ENCODE measurements at regions not wholly inside any gene's neighbourhood (a gene's known extent, or its start where the extent isn't known, plus 50 kb on each side); places are given as distances from the start of the nearest gene placed in this dataset.
"Not testable (repeated sequence)": the region's sequence is repeated elsewhere in the genome, so short reads cannot be mapped to it uniquely, and the experiment has no call there.

DNA sequence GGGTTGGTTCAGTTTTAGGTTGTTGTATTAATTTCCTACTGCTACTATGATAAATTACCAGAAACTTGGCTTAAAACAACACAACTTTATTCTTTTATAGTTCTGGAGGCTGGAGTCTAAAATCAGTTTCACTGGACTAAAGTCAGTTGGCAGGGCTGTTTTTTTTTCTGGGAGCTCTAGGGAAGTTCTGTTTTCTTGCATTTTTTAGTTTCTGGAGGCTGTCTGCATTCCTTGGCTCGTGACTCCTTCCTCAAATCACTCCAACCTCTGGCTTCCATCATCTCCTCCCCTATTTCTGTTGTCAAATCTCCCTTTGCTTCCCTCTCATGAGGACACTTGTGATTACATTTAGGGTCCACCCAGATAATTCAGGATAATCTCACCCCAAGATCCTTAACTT, 51.3 kb upstream of the SUB1 start:
- DNase-seq, result no peak

DNA sequence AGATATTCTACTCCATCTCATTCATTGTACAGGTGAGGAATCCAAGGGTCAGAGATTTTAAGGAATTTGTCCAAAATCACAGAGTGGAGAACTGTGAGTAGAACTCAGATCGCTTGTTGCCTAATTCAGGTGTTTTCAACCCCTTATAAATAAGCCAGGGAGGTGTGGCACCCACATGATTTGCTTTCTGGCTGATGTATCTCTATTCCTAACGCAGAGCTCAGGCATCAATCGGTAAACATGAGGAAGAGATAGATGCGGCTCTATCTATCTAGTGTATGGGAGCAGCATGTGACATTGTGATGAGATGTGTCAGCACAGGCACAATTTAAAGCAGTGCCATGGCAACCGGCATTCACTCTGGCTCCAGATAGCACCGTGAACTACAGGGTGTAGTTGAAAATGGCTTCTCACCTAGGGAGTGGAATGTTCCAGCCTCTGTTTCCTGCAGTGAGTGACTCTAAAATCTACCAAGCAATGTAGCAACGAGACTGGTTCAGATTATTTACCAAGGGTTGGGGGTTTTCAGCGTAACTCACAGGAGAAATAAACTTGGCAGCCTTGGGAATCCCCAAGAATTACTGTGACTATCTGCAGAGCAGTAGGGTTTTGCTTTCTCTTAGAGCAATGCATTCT, 53.4 kb upstream of the SUB1 start:
- DNase-seq, result peak; percentile 64

- DNase-seq, result not testable (repeated sequence)
Observed at GRCh38 chr5:32527321-32527720, 58.0 kb upstream of the SUB1 start.

DNA sequence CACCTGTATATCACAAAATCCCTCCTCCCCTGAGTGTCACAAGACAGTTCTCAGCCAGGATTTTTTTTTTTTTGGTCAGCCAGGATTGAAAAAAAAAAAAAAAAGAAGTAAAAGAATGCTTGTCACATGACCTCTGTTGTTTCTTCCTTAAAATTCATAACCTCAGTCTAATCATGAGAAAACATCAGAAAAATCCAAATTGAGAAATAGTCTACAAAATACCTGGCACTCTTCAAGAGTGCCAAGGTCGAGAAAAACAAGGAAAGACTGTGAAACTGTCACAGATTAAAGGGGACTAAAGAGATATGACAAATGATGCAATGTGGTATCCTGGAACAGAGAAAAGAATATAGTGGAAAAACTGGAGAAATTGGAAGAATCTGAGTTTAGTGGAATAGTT, 58.5 kb upstream of the SUB1 start:
- no peak for DNase-seq

DNA sequence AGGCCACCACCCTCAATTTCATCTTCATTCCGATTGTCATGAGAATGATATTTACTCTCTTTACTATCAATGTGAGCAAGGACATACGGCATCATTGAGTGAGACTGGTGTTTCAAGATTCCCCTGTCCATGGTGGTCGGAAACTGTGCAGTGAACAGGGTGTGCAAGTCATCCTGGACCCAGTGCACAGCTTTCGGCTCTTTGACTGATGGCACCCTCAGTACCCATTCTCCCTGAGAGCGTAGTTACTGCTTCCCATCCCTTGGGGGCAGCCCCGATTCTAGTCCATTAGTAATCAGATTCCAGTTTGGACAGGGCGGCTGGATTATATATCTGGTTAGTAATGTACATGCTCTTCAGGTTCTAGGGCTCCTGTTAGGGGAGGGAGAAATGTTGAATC, 61.7 kb upstream of the SUB1 start:
- DNase-seq, result no peak

DNA sequence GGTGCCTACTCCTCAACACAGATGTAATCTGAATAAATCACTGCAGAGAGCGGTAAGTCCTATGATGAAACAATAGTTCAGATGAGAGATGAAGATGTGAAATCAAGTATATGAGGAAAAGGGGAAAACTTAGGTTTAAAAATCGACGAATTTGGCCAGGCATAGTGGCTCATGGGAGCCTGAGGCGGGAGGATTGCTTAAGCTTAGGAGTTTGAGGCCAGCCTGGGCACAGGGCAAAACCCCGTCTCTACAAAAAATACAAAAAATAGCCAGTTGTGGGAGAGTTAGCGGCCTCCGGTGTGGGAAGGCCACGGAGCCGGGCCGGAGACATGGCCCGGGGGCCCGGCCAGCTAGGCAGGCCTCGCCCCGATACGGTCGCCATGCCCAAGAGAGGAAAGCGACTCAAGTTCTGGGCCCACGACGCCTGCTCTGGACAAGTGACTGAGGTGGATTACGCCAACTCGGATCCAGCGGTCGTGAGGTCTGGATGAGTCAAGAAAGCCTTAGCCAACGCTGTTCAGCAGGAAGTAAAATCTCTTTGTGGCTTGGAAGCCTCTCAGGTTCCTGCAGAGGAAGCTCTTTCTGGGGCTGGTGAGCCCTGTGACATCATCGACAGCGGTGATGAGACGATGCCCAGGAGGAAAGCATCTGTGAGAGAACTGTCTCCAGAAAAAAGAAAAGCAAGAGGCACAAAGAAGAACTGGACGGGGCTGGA, 62.8 kb upstream of the SUB1 start:
- peak; percentile 50 for DNase-seq

DNA sequence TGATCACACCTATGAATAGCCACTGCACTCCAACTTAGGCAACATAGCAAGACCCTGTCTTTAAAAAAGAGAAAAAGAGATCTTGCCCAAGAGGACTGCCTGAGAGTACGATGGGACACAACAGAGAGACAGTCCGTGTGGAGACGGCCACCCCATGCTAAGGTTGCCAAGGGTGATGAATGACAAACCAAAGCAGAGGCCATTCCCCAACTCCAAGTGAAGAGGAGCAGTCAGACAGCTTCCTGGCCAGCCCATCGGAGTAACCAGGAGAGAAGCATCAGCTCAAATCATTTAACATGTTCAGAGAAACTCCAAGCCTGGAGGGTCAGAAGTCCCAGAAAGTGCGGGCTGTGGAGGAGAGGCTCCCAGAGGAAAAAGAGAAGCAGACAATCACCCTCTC, 63.9 kb upstream of the SUB1 start:
- no peak for DNase-seq

- no peak for DNase-seq
Observed at GRCh38 chr5:32520972-32521371, 64.4 kb upstream of the SUB1 start.

- no peak for DNase-seq
Observed at GRCh38 chr5:32520356-32520755, 65.0 kb upstream of the SUB1 start.

DNA sequence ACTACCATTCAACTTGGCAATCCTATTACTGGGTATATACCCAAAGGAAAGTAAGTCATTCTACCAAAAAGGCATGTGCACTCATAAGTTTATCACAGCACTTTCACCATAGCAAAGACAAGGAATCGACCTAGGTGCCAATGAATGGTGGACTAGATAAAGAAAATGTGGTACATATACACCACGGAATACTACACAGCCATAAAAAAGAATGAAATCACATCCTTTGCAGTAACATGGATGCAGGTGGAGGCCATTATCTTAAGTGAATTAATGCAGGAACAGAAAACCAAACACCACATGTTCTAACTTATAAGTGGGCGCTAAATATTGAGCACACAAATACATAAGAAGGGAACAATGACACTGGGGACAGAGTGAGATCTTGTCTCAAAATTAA, 65.8 kb upstream of the SUB1 start:
- DNase-seq, result no peak

- DNase-seq, result no peak
Observed at GRCh38 chr5:32514806-32515205, 70.3 kb upstream of the ZFR start.

DNA sequence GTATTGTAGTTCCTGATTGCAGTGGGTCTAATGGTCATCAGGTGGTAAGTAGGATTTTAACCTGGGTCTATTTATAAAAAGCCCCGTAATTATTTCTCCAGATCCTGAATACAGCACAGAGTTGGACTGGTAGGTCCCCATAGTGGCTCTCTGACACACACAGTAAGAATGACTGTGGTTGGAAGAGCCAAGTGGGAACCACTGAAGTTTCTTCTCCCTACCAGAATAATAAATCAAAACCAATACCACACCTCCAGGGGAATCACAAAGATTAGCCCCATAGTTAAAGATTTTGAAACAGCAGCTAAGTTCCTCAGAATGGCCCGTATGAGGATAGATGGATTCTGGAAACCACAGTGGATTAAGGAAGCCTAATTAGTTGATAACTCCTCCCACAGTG, 68.4 kb upstream of the ZFR start:
- no peak for DNase-seq

GRCh38 chr5:32511776-32512374, 67.3 kb upstream of the ZFR start:
- DNase-seq, result no peak

- no peak for DNase-seq
Observed at GRCh38 chr5:32510860-32511259, 66.3 kb upstream of the ZFR start.

DNA sequence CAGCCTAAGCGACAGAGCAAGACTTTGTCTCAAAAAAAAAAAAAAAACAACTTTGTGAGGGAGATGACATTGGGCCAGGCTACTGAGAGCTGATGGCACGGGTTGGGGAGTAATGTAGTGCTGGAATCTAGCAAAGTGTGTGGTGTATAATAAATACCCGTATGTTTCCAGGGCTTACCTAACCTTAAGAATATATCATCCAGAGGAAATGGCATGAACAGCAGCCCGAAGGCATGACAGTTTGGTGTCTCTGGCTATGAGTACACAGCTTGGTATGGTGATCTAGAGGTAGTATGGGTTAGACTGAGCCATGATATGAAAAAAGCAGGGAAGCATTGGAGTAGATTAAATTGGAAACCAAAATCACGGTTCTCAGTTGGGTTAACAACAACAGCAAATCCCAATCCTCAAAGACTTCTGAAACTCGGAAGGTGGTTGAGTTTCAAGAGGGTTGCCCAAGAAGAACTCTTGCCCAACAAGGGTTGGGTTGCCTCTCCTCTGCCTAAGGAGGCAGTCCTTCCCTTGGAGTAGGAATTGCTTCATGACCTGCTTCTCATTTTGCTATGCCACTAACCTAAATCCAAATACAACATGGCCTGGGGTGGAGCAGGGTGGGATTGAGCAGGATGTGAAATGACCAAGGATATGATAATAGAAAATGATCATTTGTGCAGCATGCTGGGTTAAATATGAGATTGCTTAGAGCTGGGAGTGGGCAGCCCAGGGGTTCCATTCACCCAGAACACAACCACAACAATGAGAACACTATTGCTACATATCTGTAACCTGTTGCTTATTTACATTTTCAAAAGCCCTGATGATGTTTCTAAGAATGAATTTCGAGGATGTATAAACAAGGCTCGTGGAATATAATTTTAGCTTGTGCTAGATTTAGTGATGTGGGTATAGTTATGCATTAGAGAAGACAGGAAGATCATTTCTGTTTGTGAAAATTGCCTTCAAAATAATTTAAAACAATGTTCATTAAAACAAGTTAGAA, 64.6 kb upstream of the ZFR start:
- no peak for DNase-seq

- no peak for DNase-seq
Observed at GRCh38 chr5:32507738-32508434, 63.3 kb upstream of the ZFR start.

DNA sequence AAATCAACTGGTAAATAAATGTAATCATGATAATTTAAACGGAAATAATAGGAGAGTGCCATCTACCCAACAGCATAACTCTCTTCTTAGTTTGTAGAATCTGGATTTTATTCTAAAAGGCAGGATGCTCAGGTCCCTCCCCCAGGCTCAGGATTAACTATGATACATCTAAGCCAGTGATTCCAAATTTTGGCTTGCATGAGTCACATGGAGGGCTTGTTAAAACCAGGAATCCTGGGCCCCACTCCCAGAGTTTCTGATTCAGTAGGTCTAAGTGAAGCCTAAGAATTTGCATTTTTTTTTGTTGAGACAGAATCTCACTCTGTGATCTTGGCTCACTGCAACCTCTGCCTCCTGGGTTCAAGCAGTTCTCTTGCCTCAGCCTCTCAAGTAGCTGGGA, 62.3 kb upstream of the ZFR start:
- no peak for DNase-seq

DNA sequence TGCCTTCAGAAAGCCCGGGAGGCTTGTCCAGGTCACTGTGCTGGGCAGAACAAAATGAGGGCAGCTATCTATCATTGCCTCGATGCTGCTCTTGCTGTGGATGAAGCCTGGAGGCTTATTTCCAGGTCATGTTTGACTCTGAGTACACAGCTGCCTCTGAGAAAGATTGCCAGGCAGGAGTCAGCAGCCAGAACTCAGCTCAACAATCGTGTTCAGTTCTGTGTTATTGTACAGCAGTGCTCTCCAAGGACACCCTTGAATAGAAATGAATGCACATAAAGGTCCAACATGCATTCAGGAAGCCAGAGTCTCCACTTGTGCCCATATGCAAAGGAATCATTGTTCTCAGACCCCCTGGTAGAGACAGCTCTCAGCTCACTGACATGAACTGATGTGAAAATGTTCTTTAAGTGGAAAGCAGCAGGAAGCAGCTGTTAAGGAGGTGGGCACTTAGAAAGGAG, 61.7 kb upstream of the ZFR start:
- no peak for DNase-seq

DNA sequence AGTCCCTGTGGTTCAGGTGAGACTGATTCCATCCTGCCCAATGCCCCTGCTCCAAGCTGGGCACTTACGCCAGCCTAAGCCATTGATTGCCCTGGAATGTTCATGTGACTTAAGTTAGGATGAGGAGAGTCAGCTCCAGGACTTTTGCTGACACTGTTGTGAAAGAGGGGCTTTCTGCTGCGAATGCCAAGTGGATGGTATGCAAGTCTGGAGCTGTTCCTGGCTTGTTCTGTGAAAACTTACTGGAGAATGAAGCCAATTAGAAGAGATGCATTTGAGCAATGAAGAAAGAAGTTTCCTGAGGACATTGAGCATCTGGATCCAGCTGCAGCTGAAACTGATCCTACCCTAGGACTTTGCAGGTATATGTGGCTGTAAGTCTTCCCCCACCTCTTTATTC, 61.2 kb upstream of the ZFR start:
- no peak for DNase-seq

DNA sequence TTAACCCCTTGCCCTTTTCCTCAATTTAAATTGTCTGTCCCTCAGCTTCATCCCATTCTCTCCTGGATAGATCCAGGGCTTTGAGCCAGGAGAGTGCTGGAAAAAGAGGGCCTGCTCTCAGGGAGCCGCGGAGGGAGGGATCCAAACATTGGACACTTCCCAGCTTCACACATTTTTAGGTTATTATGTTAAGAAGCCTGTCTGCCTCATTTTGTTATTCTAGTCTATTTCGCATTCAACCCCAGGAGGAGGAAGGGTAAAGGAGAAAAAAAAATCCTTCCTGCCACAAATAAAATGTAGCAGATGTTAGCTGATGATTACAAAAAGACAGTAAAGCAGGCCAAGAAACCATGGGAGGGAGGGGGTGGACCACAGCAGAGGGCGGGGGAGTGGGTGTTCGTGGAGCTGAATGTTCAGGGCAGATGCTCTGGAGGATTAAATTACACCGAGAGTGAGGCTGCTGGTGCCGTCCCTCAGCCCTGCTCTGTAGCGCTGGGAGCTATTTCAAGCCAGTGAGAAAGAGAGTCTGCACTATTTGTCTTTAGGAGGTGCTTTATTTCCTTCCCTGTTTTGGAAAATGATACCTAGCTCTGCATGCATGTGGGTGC, 60.6 kb upstream of the ZFR start:
- no peak for DNase-seq

- DNase-seq, result no peak
Observed at GRCh38 chr5:32504329-32504988, 59.9 kb upstream of the ZFR start.

DNA sequence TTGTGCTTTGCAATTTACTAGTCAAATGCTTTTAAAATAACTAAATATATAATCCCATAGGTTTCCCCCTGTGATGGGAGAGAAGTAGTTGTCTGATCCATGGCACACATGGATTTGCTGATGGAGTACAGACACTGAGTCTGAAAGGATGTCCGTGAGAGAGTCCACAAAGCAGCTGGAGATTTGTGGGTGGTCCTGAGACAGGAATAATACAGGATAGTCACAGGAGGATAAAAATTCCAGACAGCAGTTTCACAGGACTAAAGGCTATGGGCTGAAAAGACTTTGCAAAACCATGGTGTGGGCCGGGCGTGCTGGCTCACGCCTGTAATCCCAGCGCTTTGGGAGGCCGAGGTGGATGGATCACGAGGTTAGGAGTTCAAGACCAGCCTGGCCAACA, 58.7 kb upstream of the ZFR start:
- DNase-seq, result no peak
